ENCODE measurements at regions not wholly inside any gene's neighbourhood (a gene's known extent, or its start where the extent isn't known, plus 50 kb on each side); places are given as distances from the start of the nearest gene placed in this dataset.

DNA sequence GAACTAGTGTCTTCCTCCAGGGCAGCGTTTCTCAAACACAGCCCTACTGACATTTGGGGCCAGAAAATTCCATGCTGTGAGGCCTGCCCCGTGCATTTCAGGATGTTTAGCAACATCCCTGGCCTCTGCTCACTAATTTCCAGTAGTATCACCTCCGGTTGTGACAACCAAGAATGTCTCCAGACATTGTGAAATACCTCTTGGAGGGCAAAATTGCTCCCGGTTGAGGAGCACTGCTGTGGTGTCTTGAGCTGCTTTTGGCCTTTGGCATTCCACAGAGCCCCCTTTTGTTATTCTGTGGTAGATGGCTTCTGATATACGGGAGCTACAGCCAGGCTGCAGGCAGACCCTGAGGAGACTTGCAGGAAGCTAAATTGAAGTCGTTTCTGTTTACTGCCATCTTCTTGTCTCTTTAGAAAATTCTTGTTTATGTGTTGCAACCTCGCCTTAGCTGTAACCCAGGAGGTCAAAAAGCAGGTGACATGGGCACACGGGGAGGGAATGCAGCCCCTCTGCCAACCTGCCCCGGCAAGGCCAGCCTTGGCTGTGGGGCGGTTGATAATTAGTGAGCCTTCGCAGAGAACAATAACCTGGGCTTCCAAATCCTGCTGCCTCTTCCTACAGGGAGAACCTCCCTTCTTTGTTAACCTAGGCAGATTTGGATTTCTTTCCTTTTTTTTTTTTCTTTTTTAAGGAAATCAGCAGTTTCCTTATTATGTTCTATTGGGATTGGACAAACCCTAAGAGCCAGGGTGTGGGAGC, 74.7 kb upstream of the AKT3 start:
- Histone ChIP-seq H3K27me3 (ENCODE audit: control insufficient read depth, insufficient read depth, low read length) (no peaks in the 10 kb centered on the region), H3K4me3 (ENCODE audit: low read depth, low read length) (no peak overlapping the region), H3K36me3 (ENCODE audit: control insufficient read depth, insufficient read depth, low read length) (no peaks in the 10 kb centered on the region)
- FAIRE-seq (no peak), DNase-seq (ENCODE audit: low read depth) (no peak)
- TF ChIP-seq, protein P1, sequence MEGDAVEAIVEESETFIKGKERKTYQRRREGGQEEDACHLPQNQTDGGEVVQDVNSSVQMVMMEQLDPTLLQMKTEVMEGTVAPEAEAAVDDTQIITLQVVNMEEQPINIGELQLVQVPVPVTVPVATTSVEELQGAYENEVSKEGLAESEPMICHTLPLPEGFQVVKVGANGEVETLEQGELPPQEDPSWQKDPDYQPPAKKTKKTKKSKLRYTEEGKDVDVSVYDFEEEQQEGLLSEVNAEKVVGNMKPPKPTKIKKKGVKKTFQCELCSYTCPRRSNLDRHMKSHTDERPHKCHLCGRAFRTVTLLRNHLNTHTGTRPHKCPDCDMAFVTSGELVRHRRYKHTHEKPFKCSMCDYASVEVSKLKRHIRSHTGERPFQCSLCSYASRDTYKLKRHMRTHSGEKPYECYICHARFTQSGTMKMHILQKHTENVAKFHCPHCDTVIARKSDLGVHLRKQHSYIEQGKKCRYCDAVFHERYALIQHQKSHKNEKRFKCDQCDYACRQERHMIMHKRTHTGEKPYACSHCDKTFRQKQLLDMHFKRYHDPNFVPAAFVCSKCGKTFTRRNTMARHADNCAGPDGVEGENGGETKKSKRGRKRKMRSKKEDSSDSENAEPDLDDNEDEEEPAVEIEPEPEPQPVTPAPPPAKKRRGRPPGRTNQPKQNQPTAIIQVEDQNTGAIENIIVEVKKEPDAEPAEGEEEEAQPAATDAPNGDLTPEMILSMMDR (IDR thresholded peaks at IDR 0.05; ENCODE audit: insufficient read depth, low read length, severe bottlenecking), result no peak

DNA sequence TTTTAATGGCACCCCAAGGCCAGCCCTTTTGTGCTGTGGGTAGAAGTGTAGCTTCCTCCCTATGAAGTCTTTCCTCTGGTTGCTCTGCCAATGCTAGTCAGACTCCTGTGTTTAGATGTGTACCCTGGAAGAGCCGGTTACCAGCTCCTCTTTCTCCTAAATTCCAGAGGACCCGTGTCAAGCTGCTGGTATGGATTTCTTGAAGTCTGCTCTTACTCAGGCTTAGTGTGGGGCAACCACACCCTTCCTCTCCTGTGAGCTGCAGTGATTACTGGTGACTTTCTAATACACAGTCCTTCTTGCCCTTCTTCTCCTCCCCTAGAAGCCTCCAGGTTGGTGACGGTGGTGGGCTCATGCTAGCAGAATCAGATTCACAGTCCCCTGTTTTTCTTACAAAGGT, 74.1 kb upstream of the AKT3 start:
- H3K36me3 ChIP-seq (ENCODE audit: control insufficient read depth, insufficient read depth, low read length), result no peaks in the 10 kb centered on the region
- no peak overlapping the region for H3K4me3 ChIP-seq (ENCODE audit: low read depth, low read length)
- FAIRE-seq (no peak), DNase-seq (ENCODE audit: low read depth) (peak; percentile 62)
- no peaks in the 10 kb centered on the region for H3K27me3 ChIP-seq (ENCODE audit: control insufficient read depth, insufficient read depth, low read length)
- TF ChIP-seq, protein P1 (IDR thresholded peaks at IDR 0.05; ENCODE audit: insufficient read depth, low read length, severe bottlenecking), result no peak

GRCh38 chr1:243923292-243924171, 73.5 kb upstream of the AKT3 start:
- Histone ChIP-seq H3K36me3 (ENCODE audit: control insufficient read depth, insufficient read depth, low read length) (no peaks in the 10 kb centered on the region), H3K4me3 (ENCODE audit: low read depth, low read length) (no peak overlapping the region), H3K27me3 (ENCODE audit: control insufficient read depth, insufficient read depth, low read length) (no peaks in the 10 kb centered on the region)
- FAIRE-seq, result no peak
- TF ChIP-seq, protein P1 (IDR thresholded peaks at IDR 0.05; ENCODE audit: insufficient read depth, low read length, severe bottlenecking), result no peak
- DNase-seq (ENCODE audit: low read depth), result no peak

- TF ChIP-seq, protein P1 (IDR thresholded peaks at IDR 0.05; ENCODE audit: insufficient read depth, low read length, severe bottlenecking), result no peak
- FAIRE-seq (no peak), DNase-seq (ENCODE audit: low read depth) (no peak)
- H3K36me3 ChIP-seq (ENCODE audit: control insufficient read depth, insufficient read depth, low read length), result no peaks in the 10 kb centered on the region
- no peak overlapping the region for H3K4me3 ChIP-seq (ENCODE audit: low read depth, low read length)
- H3K27me3 ChIP-seq (ENCODE audit: control insufficient read depth, insufficient read depth, low read length), result no peaks in the 10 kb centered on the region
Observed at GRCh38 chr1:243921111-243921510, 71.1 kb upstream of the AKT3 start.

GRCh38 chr1:243917863-243918565, 68.0 kb upstream of the AKT3 start:
- peak; percentile 5 for DNase-seq (ENCODE audit: low read depth)

More at GRCh38 chr1:243917863-243918565, 68.0 kb upstream of the AKT3 start:
- Histone ChIP-seq H3K36me3 (ENCODE audit: control insufficient read depth, insufficient read depth, low read length) (no peaks in the 10 kb centered on the region), H3K4me3 (ENCODE audit: low read depth, low read length) (peak overlapping the region; percentile 19), H3K27me3 (ENCODE audit: control insufficient read depth, insufficient read depth, low read length) (no peaks in the 10 kb centered on the region)
- no peak for FAIRE-seq
- TF ChIP-seq, protein P1 (IDR thresholded peaks at IDR 0.05; ENCODE audit: insufficient read depth, low read length, severe bottlenecking), result no peak
